ENCODE measurements at regions not wholly inside any gene's neighbourhood (a gene's known extent, or its start where the extent isn't known, plus 50 kb on each side); places are given as distances from the start of the nearest gene placed in this dataset.
"Not testable (repeated sequence)": the region's sequence is repeated elsewhere in the genome, so short reads cannot be mapped to it uniquely, and the experiment has no call there.

DNA sequence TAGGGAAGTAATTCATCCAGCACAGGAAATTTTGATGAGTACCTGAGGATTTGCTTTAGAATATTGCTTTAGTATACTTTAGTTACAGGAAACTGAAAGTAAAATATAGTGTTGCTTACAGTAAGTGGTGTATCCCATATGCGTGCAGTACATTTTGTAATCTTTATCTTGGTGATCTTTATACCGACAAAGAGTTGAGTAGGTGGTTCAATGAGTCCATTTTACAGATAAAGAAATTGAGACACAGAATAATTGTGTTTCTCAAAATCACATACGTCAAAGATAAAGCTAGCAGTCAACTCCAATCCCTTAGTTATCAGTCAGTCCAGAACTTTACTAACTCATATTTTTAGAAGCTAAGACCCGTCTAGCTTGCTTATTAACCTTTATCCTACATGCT, 65.8 kb upstream of the E2F3 start:
- TF ChIP-seq CTCF (IDR thresholded peaks at IDR 0.05) (no peak), POLR2AphosphoS5 (IDR thresholded peaks at IDR 0.05) (no peak), POLR2A (IDR thresholded peaks at IDR 0.05) (no peak), EP300 (IDR thresholded peaks at IDR 0.05) (no peak)
- no peak overlapping the region for H3K27ac ChIP-seq
- H3K4me3 ChIP-seq = no peak overlapping the region
- no peaks in the 10 kb centered on the region for H3K27me3 ChIP-seq
- H3K9me3 ChIP-seq = no peaks in the 10 kb centered on the region
- 27 to 31% methylated on average over 4 of the region's 4 CpGs for WGBS, 2 donors
- no peaks in the 10 kb centered on the region for H3K4me1 ChIP-seq
- DNase-seq (no peak), ATAC-seq (ENCODE audit: low FRiP score in 2 of 2) (no peak)
- no peaks in the 10 kb centered on the region for H3K36me3 ChIP-seq

DNA sequence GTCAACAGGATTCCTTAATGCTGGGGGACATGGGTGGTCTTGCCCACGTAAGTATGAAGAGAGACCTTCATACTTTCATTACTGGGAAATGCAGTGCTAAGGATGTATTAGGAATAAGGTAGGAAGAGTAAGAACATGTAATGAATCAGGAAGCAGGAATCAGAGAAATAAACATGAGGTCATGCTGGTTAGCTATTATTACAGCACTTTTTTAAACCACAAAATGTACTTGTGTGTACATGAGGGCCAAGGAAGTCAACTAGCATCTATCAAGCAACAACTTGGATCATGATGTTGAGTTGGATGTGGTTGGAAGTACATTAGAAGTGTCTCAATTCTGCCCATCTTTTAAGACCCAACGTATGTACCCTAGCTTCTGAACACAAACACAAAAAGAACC, 63.5 kb upstream of the E2F3 start:
- no peak for DNase-seq
- TF ChIP-seq EP300 (IDR thresholded peaks at IDR 0.05) (no peak), POLR2AphosphoS5 (IDR thresholded peaks at IDR 0.05) (no peak), CTCF (IDR thresholded peaks at IDR 0.05) (no peak), POLR2A (IDR thresholded peaks at IDR 0.05) (no peak)
- H3K27me3 ChIP-seq = no peaks in the 10 kb centered on the region
- H3K9me3 ChIP-seq = no peaks in the 10 kb centered on the region
- H3K4me3 ChIP-seq = no peak overlapping the region
- no peak for ATAC-seq (ENCODE audit: low FRiP score in 2 of 2)
- H3K4me1 ChIP-seq = no peaks in the 10 kb centered on the region
- WGBS, 2 donors = 92% methylated on average over 2 of the region's 2 CpGs
- no peak overlapping the region for H3K27ac ChIP-seq
- H3K36me3 ChIP-seq = no peaks in the 10 kb centered on the region

DNA sequence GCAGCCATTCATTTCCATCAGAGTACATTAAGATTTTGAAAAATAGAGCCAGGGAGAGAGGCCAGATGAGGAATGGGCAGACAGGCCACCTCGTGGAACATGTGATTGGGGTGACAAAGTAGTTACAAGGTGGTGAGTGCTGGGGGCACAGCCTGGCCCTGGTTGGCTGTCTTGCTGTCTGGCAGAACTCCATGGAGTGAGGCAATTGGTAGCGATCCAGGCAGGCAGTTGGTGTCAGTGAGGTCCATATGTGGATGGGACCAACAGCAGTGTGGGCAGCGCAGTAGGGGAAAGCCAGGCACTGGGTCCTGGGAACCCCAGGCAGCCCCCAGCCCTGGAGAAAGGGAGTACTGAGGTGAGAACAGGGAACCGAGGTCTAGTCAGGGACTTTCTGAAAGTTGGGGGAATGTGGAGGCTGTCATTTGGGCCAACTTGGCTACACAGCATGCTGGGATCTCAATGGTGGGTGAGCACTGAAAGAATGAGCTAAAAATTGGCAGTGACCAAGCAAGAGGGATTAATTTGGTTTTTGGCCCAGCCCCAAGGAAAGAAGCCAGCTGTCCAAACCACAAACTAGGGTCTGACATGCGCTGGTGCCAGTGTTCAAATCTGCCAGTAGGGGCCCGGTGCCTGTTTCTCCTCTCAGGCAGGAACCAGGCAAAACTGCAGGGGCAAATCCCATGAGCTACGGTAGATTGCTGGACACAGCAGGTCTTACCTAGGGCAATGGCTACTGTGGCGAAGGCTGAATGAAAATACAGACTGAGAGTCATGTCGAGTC, 61.4 kb upstream of the E2F3 start:
- DNase-seq (no peak), ATAC-seq (ENCODE audit: low FRiP score in 2 of 2) (no peak)

DNA sequence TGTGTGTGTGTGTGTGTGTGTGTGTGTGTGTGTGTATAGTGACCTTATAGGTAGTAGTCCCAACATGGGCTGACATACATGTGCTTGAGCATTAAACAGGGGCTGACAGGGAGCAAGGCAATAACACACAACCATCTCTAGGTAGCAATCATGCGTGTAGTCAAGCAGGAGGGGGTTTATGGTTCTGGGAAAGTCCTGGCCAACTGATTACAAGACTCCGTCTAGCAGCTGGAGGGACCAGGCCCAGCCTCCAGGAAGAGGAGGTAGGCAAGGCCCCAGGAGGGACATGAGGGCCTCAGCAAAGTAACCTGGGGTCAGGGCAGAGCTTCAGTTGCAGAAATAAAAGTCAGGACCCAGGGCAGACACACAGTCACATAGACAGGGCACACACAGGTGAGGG, 60.6 kb upstream of the E2F3 start:
- WGBS, 2 donors = 60 to 78% methylated on average over 2 of the region's 2 CpGs
- Histone ChIP-seq H3K27ac (no peak overlapping the region), H3K4me1 (no peaks in the 10 kb centered on the region), H3K9me3 (no peaks in the 10 kb centered on the region), H3K36me3 (no peaks in the 10 kb centered on the region), H3K27me3 (no peaks in the 10 kb centered on the region), H3K4me3 (no peak overlapping the region)
- TF ChIP-seq POLR2A (IDR thresholded peaks at IDR 0.05) (no peak), EP300 (IDR thresholded peaks at IDR 0.05) (no peak), CTCF (IDR thresholded peaks at IDR 0.05) (no peak), POLR2AphosphoS5 (IDR thresholded peaks at IDR 0.05) (no peak)
- no peak for ATAC-seq (ENCODE audit: low FRiP score in 2 of 2)
- DNase-seq = no peak

More for the DNA sequence above, 61.4 kb upstream of the E2F3 start:
- Histone ChIP-seq H3K4me3 (no peak overlapping the region), H3K27ac (no peak overlapping the region), H3K4me1 (no peaks in the 10 kb centered on the region), H3K9me3 (no peaks in the 10 kb centered on the region), H3K27me3 (no peaks in the 10 kb centered on the region), H3K36me3 (no peaks in the 10 kb centered on the region)
- 84% methylated on average over 9 of the region's 9 CpGs for whole genome bisulfite sequencing, 2 donors
- TF ChIP-seq POLR2A (IDR thresholded peaks at IDR 0.05) = no peak
- TF ChIP-seq POLR2AphosphoS5 (IDR thresholded peaks at IDR 0.05) = no peak
- TF ChIP-seq CTCF (IDR thresholded peaks at IDR 0.05) = no peak
- TF ChIP-seq EP300 (IDR thresholded peaks at IDR 0.05) = no peak

GRCh38 chr6:20341564-20341963, 60.1 kb upstream of the E2F3 start:
- Histone ChIP-seq H3K27me3 (no peaks in the 10 kb centered on the region), H3K4me1 (no peaks in the 10 kb centered on the region), H3K9me3 (no peaks in the 10 kb centered on the region), H3K4me3 (no peak overlapping the region), H3K36me3 (no peaks in the 10 kb centered on the region), H3K27ac (no peak overlapping the region)
- TF ChIP-seq POLR2A (IDR thresholded peaks at IDR 0.05) = no peak
- no peak for TF ChIP-seq EP300 (IDR thresholded peaks at IDR 0.05)
- TF ChIP-seq CTCF (IDR thresholded peaks at IDR 0.05) = no peak
- TF ChIP-seq POLR2AphosphoS5 (IDR thresholded peaks at IDR 0.05) = no peak
- WGBS, 2 donors = 94 to 100% methylated on average over 4 of the region's 4 CpGs
- no peak for DNase-seq
- no peak for ATAC-seq (ENCODE audit: low FRiP score in 2 of 2)

GRCh38 chr6:20346948-20347347, 54.7 kb upstream of the E2F3 start:
- ATAC-seq (ENCODE audit: low FRiP score in 2 of 2); H3K27ac ChIP-seq; H3K36me3 ChIP-seq; H3K27me3 ChIP-seq; H3K4me3 ChIP-seq; H3K4me1 ChIP-seq; H3K9me3 ChIP-seq; DNase-seq: not testable (repeated sequence)
- WGBS, 2 donors = 85 to 97% methylated on average over 4 of the region's 4 CpGs
